H9 (cell line): ENCODE measurements at regions not wholly inside any gene's neighbourhood (a gene's known extent, or its start where the extent isn't known, plus 50 kb on each side); places are given as distances from the start of the nearest gene placed in this dataset.

Source experiments
- DNase-seq: peaks from one replicate; pipeline ENCODE4 v3.0.0-alpha.2; 2017
- H2AFZ ChIP-seq: one replicate; pipeline ENCODE4 v1.6.1; 2013; ENCODE audit warnings: mild to moderate bottlenecking, low read length, control low read depth, moderate library complexity
- H2AK5ac ChIP-seq: 2 replicates; pipeline ENCODE4 v1.6.1; 2013; ENCODE audit warnings: low read length, control low read depth, mixed read lengths; ENCODE audit not compliant: insufficient read length
- H2BK120ac ChIP-seq: one replicate; pipeline ENCODE4 v1.6.1; 2013; ENCODE audit warnings: low read depth, mild to moderate bottlenecking, low read length, control low read depth, inconsistent platforms; ENCODE audit not compliant: poor library complexity, severe bottlenecking
- H2BK12ac ChIP-seq: 2 replicates; pipeline ENCODE4 v1.6.1; 2013; ENCODE audit warnings: low read length, control low read depth, mixed read lengths, low read depth; ENCODE audit not compliant: insufficient read length
- H2BK15ac ChIP-seq: 2 replicates; pipeline ENCODE4 v1.6.1; 2013; ENCODE audit warnings: low read depth, low read length, control low read depth
- H2BK20ac ChIP-seq: one replicate; pipeline ENCODE4 v1.6.1; 2013; ENCODE audit warnings: low read depth, mild to moderate bottlenecking, low read length, control low read depth, inconsistent platforms; ENCODE audit not compliant: poor library complexity, severe bottlenecking
- H2BK5ac ChIP-seq: 2 replicates; pipeline ENCODE4 v1.6.1; 2013; ENCODE audit warnings: low read length, control low read depth, mixed read lengths; ENCODE audit not compliant: insufficient read length
- H3K14ac ChIP-seq: 2 replicates; pipeline ENCODE4 v1.6.1; 2013; ENCODE audit warnings: low read length, control low read depth; ENCODE audit not compliant: insufficient read depth
- H3K18ac ChIP-seq: 2 replicates; pipeline ENCODE4 v1.6.1; 2013; ENCODE audit warnings: low read depth, mild to moderate bottlenecking, mixed read lengths, low read length, control low read depth; ENCODE audit not compliant: insufficient read length
- H3K23ac ChIP-seq: 2 replicates; pipeline ENCODE4 v1.6.1; 2013; ENCODE audit warnings: low read length, control low read depth, mixed read lengths, low read depth; ENCODE audit not compliant: insufficient read length
- H3K23me2 ChIP-seq: 2 replicates; pipeline ENCODE4 v1.6.1; 2013; ENCODE audit warnings: low read depth, mild to moderate bottlenecking, mixed read lengths, low read length, control low read depth; ENCODE audit not compliant: insufficient read length, poor library complexity, severe bottlenecking
- H3K27ac ChIP-seq: 2 replicates; pipeline ENCODE4 v1.5.1; 2013; ENCODE audit warnings: low read length, control low read depth, mixed read lengths, low read depth; ENCODE audit not compliant: insufficient read length
- H3K27me3 ChIP-seq: 2 replicates; pipeline ENCODE4 v1.6.1; 2013; ENCODE audit warnings: low read length, control low read depth, inconsistent platforms; ENCODE audit not compliant: insufficient read depth
- H3K4ac ChIP-seq: 2 replicates; pipeline ENCODE4 v1.6.1; 2013; ENCODE audit warnings: low read depth, mild to moderate bottlenecking, control low read depth, inconsistent platforms, low read length, moderate library complexity
- H3K4me1 ChIP-seq: 2 replicates; pipeline ENCODE4 v1.6.1; 2013; ENCODE audit warnings: low read length, control low read depth, inconsistent platforms; ENCODE audit not compliant: insufficient read depth
- H3K4me2 ChIP-seq: 2 replicates; pipeline ENCODE4 v1.6.1; 2013; ENCODE audit warnings: low read length, control low read depth, mixed read lengths; ENCODE audit not compliant: insufficient read length, insufficient read depth
- H3K56ac ChIP-seq: 2 replicates; pipeline ENCODE4 v1.6.1; 2013; ENCODE audit warnings: low read depth, mild to moderate bottlenecking, mixed read lengths, low read length, control low read depth; ENCODE audit not compliant: insufficient read length
- H3K79me1 ChIP-seq: 2 replicates; pipeline ENCODE4 v1.6.1; 2013; ENCODE audit warnings: low read depth, mild to moderate bottlenecking, moderate library complexity, low read length, control low read depth, inconsistent platforms; ENCODE audit not compliant: insufficient read depth, poor library complexity, severe bottlenecking
- H3K79me2 ChIP-seq: 2 replicates; pipeline ENCODE4 v1.6.1; 2013; ENCODE audit warnings: low read length, control low read depth, inconsistent platforms; ENCODE audit not compliant: insufficient read depth
- H3K9ac ChIP-seq: 2 replicates; pipeline ENCODE4 v1.6.1; 2013; ENCODE audit warnings: low read length, control low read depth, mixed read lengths; ENCODE audit not compliant: insufficient read length; ENCODE audit errors: extremely low read depth
- H3K9me3 ChIP-seq: one replicate; pipeline ENCODE4 v1.6.1; 2013; ENCODE audit warnings: low read depth, low read length, inconsistent platforms; ENCODE audit not compliant: control insufficient read depth
- H3T11ph ChIP-seq: one replicate; pipeline ENCODE4 v1.6.1; 2013; ENCODE audit warnings: mild to moderate bottlenecking, low read length, control low read depth, inconsistent platforms
- H4K20me1 ChIP-seq: one replicate; pipeline ENCODE4 v1.6.1; 2013; ENCODE audit not compliant: control insufficient read depth, insufficient read length, insufficient read depth
- H4K5ac ChIP-seq: 2 replicates; pipeline ENCODE4 v1.6.1; 2013; ENCODE audit warnings: low read depth, mild to moderate bottlenecking, mixed read lengths, low read length, control low read depth; ENCODE audit not compliant: insufficient read length
- H4K8ac ChIP-seq: replicated peaks from 2 replicates; pipeline ENCODE4 v1.6.1; 2013; ENCODE audit warnings: low read length, control low read depth, mixed read lengths, low read depth; ENCODE audit not compliant: insufficient read length
- H4K91ac ChIP-seq: 2 replicates; pipeline ENCODE4 v1.6.1; 2013; ENCODE audit warnings: low read depth, mild to moderate bottlenecking, moderate library complexity, mixed read lengths, low read length, control low read depth; ENCODE audit not compliant: insufficient read length
- H3K27ac Mint-ChIP-seq, 3 experiments: 2 replicates in 2 of 3; 3 replicates in 1 of 3; pipeline ENCODE4 v1.8.0; 2020 to 2021; ENCODE audit warnings: mixed read lengths in 3 of 3, mild to moderate bottlenecking in 1 of 3, moderate library complexity in 1 of 3
- H3K27me3 Mint-ChIP-seq: 2 replicates; pipeline ENCODE4 v1.8.0; 2021; ENCODE audit warnings: low read depth, mild to moderate bottlenecking, moderate library complexity, mixed read lengths
- H3K36me3 Mint-ChIP-seq, 3 experiments: 2 replicates in 2 of 3; 3 replicates in 1 of 3; pipeline ENCODE4 v1.8.0; 2020 to 2021; ENCODE audit warnings: low read depth in 3 of 3, mixed read lengths in 3 of 3; ENCODE audit not compliant: insufficient read depth in 1 of 3
- H3K4me1 Mint-ChIP-seq, 2 experiments: 2 replicates each; pipeline ENCODE4 v1.8.0; 2020; ENCODE audit warnings: mixed read lengths in 2 of 2
- H3K4me3 Mint-ChIP-seq, 2 experiments: 2 replicates in 1 of 2; 3 replicates in 1 of 2; pipeline ENCODE4 v1.8.0; 2020 to 2021; ENCODE audit warnings: mild to moderate bottlenecking in 2 of 2, mixed read lengths in 2 of 2, moderate library complexity in 1 of 2
- H3K9me3 Mint-ChIP-seq, 2 experiments: 2 replicates in 1 of 2; 3 replicates in 1 of 2; pipeline ENCODE4 v1.8.0; 2020; ENCODE audit warnings: mild to moderate bottlenecking in 2 of 2, mixed read lengths in 2 of 2, moderate library complexity in 1 of 2
- WGBS: extraction: QIAGEN DNeasy Blood & Tissue Kit; methylation state at CpG from one replicate; pipeline ENCODE4 v1.1.7; 2013; ENCODE audit warnings: missing lambda C conversion rate, low lambda C conversion rate, mixed read lengths; ENCODE audit not compliant: insufficient read length; ENCODE audit errors: extremely low coverage; 5-methylcytosine and 5-hydroxymethylcytosine counted together
- TF ChIP-seq, protein P1 (sequence below): fragments of 200-600 bp; sonication (generic); conservative IDR thresholded peaks from 3 replicates; pipeline ENCODE4 v1.8.0; 2021; ENCODE audit warnings: antibody characterized with exemption, mild to moderate bottlenecking

DNA sequence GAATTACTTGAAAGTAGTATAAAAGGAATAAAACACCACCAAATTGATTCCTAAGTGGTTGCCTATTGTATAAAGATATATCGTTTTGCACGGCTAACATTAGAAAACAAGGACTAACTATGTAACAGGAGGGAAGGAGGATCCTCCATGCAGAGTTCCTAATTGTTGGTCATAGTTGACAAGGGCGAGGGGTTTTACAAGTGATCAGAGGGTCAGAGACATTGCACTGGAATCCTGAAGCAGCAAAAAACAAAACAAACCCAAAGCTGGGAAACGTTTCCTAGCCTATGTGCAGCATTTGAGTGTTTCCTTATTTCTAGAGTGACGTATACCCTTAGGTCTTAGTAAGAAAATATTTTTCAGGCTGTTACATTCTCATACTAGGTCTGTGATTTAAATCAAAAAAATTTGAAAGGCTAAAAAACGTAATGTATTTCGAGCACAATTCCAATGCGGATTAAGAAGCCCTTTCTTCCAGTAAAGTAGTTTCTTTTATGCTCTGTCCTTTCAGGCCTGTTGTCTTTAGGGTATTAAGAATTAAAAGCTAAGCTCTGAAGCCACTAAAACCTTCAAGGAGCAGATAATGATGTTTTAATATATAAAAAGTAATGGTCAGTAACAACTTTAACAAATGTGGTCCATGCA, 373.8 kb upstream of the MMS22L start:
- Histone ChIP-seq H3K9me3 (no peaks in the 10 kb centered on the region), H3K79me1 (no peaks in the 10 kb centered on the region), H2BK15ac (no peak overlapping the region), H3K14ac (no peak overlapping the region), H3K56ac (no peak overlapping the region), H2AK5ac (no peak overlapping the region), H3K23me2 (no peaks in the 10 kb centered on the region), H2BK20ac (no peak overlapping the region), H3K23ac (no peak overlapping the region), H4K5ac (no peak overlapping the region), H4K91ac (no peak overlapping the region), H2BK5ac (no peak overlapping the region), H3K79me2 (no peaks in the 10 kb centered on the region), H3T11ph (no peak overlapping the region), H3K27me3 (no peaks in the 10 kb centered on the region), H2BK12ac (no peak overlapping the region), H3K18ac (no peak overlapping the region), H3K27ac (no peak overlapping the region), H2BK120ac (no peak overlapping the region), H3K4me2 (no peak overlapping the region), H3K9ac (no peak overlapping the region), H2AFZ (no peak overlapping the region), H4K20me1 (no peaks in the 10 kb centered on the region), H4K8ac (no peak overlapping the region), H3K4me1 (no peaks in the 10 kb centered on the region), H3K4ac (no peak overlapping the region)
- H3K27ac Mint-ChIP-seq, result no peak overlapping the region; a peak in 1 of 7 replicates
- no peak overlapping the region for H3K4me3 Mint-ChIP-seq
- H3K36me3 Mint-ChIP-seq, result no peaks in the 10 kb centered on the region
- TF ChIP-seq, protein P1, sequence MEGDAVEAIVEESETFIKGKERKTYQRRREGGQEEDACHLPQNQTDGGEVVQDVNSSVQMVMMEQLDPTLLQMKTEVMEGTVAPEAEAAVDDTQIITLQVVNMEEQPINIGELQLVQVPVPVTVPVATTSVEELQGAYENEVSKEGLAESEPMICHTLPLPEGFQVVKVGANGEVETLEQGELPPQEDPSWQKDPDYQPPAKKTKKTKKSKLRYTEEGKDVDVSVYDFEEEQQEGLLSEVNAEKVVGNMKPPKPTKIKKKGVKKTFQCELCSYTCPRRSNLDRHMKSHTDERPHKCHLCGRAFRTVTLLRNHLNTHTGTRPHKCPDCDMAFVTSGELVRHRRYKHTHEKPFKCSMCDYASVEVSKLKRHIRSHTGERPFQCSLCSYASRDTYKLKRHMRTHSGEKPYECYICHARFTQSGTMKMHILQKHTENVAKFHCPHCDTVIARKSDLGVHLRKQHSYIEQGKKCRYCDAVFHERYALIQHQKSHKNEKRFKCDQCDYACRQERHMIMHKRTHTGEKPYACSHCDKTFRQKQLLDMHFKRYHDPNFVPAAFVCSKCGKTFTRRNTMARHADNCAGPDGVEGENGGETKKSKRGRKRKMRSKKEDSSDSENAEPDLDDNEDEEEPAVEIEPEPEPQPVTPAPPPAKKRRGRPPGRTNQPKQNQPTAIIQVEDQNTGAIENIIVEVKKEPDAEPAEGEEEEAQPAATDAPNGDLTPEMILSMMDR, result no peak
- H3K4me1 Mint-ChIP-seq, result peaks cover 12% of the 10 kb centered on the region in 2 experiments
- H3K27me3 Mint-ChIP-seq, result peaks cover 2% of the 10 kb centered on the region; the same call in 1 of the 2 replicates
- DNase-seq, result no peak
- no CpG with 5 or more reads among the region's 8 CpGs for WGBS
- no peaks in the 10 kb centered on the region for H3K9me3 Mint-ChIP-seq
